HUES6 (cell line): ENCODE measurements at regions not wholly inside any gene's neighbourhood (a gene's known extent, or its start where the extent isn't known, plus 50 kb on each side); places are given as distances from the start of the nearest gene placed in this dataset.

Experiments used
- H3K27ac ChIP-seq: 2 replicates; pipeline ENCODE4 v1.7.0; 2013; ENCODE audit warnings: low read depth, mild to moderate bottlenecking, low read length, inconsistent platforms
- H3K27me3 ChIP-seq: 2 replicates; pipeline ENCODE4 v1.6.1; 2013; ENCODE audit warnings: low read length; ENCODE audit not compliant: control insufficient read depth, insufficient read depth
- H3K36me3 ChIP-seq: 2 replicates; pipeline ENCODE4 v1.6.1; 2013; ENCODE audit warnings: low read length; ENCODE audit not compliant: control insufficient read depth, insufficient read depth
- H3K4me1 ChIP-seq: 2 replicates; pipeline ENCODE4 v1.6.1; 2013; ENCODE audit warnings: low read length; ENCODE audit not compliant: control insufficient read depth, insufficient read depth
- H3K4me3 ChIP-seq: 2 replicates; pipeline ENCODE4 v1.5.1; 2013; ENCODE audit warnings: low read depth, low read length
- H3K9ac ChIP-seq: one replicate; pipeline ENCODE4 v1.6.1; 2013; ENCODE audit warnings: mild to moderate bottlenecking, low read length
- H3K9me3 ChIP-seq: 2 replicates; pipeline ENCODE4 v1.6.1; 2013; ENCODE audit warnings: low read depth, low read length; ENCODE audit not compliant: control insufficient read depth, insufficient read depth

- Histone ChIP-seq H3K9ac (no peak overlapping the region), H3K4me3 (no peak overlapping the region), H3K36me3 (no peaks in the 10 kb centered on the region), H3K9me3 (no peaks in the 10 kb centered on the region), H3K4me1 (peaks cover 32% of the 10 kb centered on the region), H3K27me3 (no peaks in the 10 kb centered on the region), H3K27ac (no peak overlapping the region)
These were observed 201.5 kb downstream of the SP3 start for GRCh38 chr2:173763641-173764040.

- Histone ChIP-seq H3K36me3 (no peaks in the 10 kb centered on the region), H3K9ac (no peak overlapping the region), H3K4me3 (no peak overlapping the region), H3K4me1 (peaks cover 32% of the 10 kb centered on the region), H3K9me3 (no peaks in the 10 kb centered on the region), H3K27me3 (no peaks in the 10 kb centered on the region), H3K27ac (no peak overlapping the region)
These were observed 201.1 kb downstream of the SP3 start for GRCh38 chr2:173764094-173764493.

GRCh38 chr2:173766537-173767289 is 198.5 kb downstream of the SP3 start:
- Histone ChIP-seq H3K9me3 (no peaks in the 10 kb centered on the region), H3K27me3 (no peaks in the 10 kb centered on the region), H3K36me3 (no peaks in the 10 kb centered on the region), H3K4me3 (no peak overlapping the region), H3K27ac (no peak overlapping the region), H3K4me1 (peaks cover 8% of the 10 kb centered on the region), H3K9ac (no peak overlapping the region)

GRCh38 chr2:173770947-173771678 is 194.1 kb downstream of the SP3 start:
- no peaks in the 10 kb centered on the region for H3K36me3 ChIP-seq
- no peak overlapping the region for H3K27ac ChIP-seq

GRCh38 chr2:173772205-173772604 is 193.0 kb downstream of the SP3 start:
- no peak overlapping the region for H3K4me3 ChIP-seq
- no peak overlapping the region for H3K27ac ChIP-seq
- no peak overlapping the region for H3K9ac ChIP-seq
- no peaks in the 10 kb centered on the region for H3K4me1 ChIP-seq
- H3K36me3 ChIP-seq = no peaks in the 10 kb centered on the region
- no peaks in the 10 kb centered on the region for H3K9me3 ChIP-seq
- no peaks in the 10 kb centered on the region for H3K27me3 ChIP-seq

More at GRCh38 chr2:173770947-173771678, 194.1 kb downstream of the SP3 start:
- Histone ChIP-seq H3K9me3 (no peaks in the 10 kb centered on the region), H3K4me3 (no peak overlapping the region), H3K9ac (no peak overlapping the region), H3K27me3 (no peaks in the 10 kb centered on the region), H3K4me1 (no peaks in the 10 kb centered on the region)

- Histone ChIP-seq H3K4me1 (no peaks in the 10 kb centered on the region), H3K27ac (no peak overlapping the region)
These were observed 192.1 kb downstream of the SP3 start for GRCh38 chr2:173773076-173773475.

GRCh38 chr2:173775440-173775839 is 189.7 kb downstream of the SP3 start:
- H3K9ac ChIP-seq = no peak overlapping the region
- H3K4me1 ChIP-seq = no peaks in the 10 kb centered on the region
- no peaks in the 10 kb centered on the region for H3K9me3 ChIP-seq
- no peak overlapping the region for H3K4me3 ChIP-seq
- no peak overlapping the region for H3K27ac ChIP-seq
- H3K27me3 ChIP-seq = no peaks in the 10 kb centered on the region
- no peaks in the 10 kb centered on the region for H3K36me3 ChIP-seq

More at GRCh38 chr2:173773076-173773475, 192.1 kb downstream of the SP3 start:
- Histone ChIP-seq H3K36me3 (no peaks in the 10 kb centered on the region), H3K4me3 (no peak overlapping the region), H3K27me3 (no peaks in the 10 kb centered on the region), H3K9ac (no peak overlapping the region), H3K9me3 (no peaks in the 10 kb centered on the region)

GRCh38 chr2:173782681-173783080 is 182.5 kb downstream of the SP3 start:
- Histone ChIP-seq H3K27ac (no peak overlapping the region), H3K36me3 (no peaks in the 10 kb centered on the region)

GRCh38 chr2:173783382-173783781 is 181.8 kb downstream of the SP3 start:
- no peak overlapping the region for H3K9ac ChIP-seq

More at GRCh38 chr2:173782681-173783080, 182.5 kb downstream of the SP3 start:
- H3K9ac ChIP-seq = no peak overlapping the region
- peaks cover 5% of the 10 kb centered on the region; the same call in 1 of the 2 replicates for H3K9me3 ChIP-seq
- H3K4me1 ChIP-seq = no peaks in the 10 kb centered on the region
- no peaks in the 10 kb centered on the region for H3K27me3 ChIP-seq
- no peak overlapping the region for H3K4me3 ChIP-seq

GRCh38 chr2:173785813-173786212 is 179.4 kb downstream of the SP3 start:
- Histone ChIP-seq H3K4me1 (no peaks in the 10 kb centered on the region), H3K27ac (no peak overlapping the region), H3K36me3 (no peaks in the 10 kb centered on the region), H3K27me3 (no peaks in the 10 kb centered on the region), H3K9ac (no peak overlapping the region), H3K9me3 (peaks cover 2% of the 10 kb centered on the region; the same call in 1 of the 2 replicates), H3K4me3 (no peak overlapping the region)

More at GRCh38 chr2:173783382-173783781, 181.8 kb downstream of the SP3 start:
- Histone ChIP-seq H3K9me3 (peaks cover 5% of the 10 kb centered on the region; the same call in 1 of the 2 replicates), H3K4me3 (no peak overlapping the region), H3K4me1 (no peaks in the 10 kb centered on the region), H3K27me3 (no peaks in the 10 kb centered on the region), H3K36me3 (no peaks in the 10 kb centered on the region), H3K27ac (no peak overlapping the region)

- Histone ChIP-seq H3K4me1 (peaks cover 19% of the 10 kb centered on the region), H3K4me3 (no peak overlapping the region), H3K27me3 (no peaks in the 10 kb centered on the region), H3K27ac (no peak overlapping the region), H3K9me3 (no peaks in the 10 kb centered on the region), H3K9ac (no peak overlapping the region), H3K36me3 (no peaks in the 10 kb centered on the region)
These were observed 173.7 kb downstream of the SP3 start for GRCh38 chr2:173791502-173791901.
